ENCODE measurements at regions not wholly inside any gene's neighbourhood (a gene's known extent, or its start where the extent isn't known, plus 50 kb on each side); places are given as distances from the start of the nearest gene placed in this dataset.

DNA sequence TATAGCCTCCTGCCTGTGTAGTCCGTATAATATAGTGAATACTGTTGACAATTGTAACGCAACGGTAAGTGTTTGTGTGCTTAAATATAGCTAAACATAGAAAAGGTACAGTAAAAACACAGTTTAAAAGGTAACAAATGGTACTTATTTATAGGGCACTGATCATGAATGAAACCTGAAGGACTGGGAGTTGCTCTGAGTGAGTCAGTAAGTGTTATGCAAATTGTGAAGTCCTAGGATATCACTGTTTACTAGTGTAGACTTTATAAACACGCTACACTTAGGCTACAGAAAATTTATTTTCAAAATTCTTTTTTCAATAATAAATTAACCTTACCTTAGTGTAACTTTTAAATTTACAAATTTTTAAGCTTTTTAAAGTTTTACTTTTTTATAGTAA lies 1090.1 kb downstream of the CDH9 start:
- Histone ChIP-seq H3K36me3 (replicated peaks; ENCODE audit: insufficient read depth, low read depth) (no peaks in the 10 kb centered on the region), H3K27ac (no peak overlapping the region)
- TF ChIP-seq EZH2phosphoT487 (IDR thresholded peaks at IDR 0.05; ENCODE audit: low read depth, severe bottlenecking, unreplicated experiment) = no peak
- no peak for TF ChIP-seq EZH2 (IDR thresholded peaks at IDR 0.05; ENCODE audit: borderline replicate concordance)
- TF ChIP-seq, protein P1, sequence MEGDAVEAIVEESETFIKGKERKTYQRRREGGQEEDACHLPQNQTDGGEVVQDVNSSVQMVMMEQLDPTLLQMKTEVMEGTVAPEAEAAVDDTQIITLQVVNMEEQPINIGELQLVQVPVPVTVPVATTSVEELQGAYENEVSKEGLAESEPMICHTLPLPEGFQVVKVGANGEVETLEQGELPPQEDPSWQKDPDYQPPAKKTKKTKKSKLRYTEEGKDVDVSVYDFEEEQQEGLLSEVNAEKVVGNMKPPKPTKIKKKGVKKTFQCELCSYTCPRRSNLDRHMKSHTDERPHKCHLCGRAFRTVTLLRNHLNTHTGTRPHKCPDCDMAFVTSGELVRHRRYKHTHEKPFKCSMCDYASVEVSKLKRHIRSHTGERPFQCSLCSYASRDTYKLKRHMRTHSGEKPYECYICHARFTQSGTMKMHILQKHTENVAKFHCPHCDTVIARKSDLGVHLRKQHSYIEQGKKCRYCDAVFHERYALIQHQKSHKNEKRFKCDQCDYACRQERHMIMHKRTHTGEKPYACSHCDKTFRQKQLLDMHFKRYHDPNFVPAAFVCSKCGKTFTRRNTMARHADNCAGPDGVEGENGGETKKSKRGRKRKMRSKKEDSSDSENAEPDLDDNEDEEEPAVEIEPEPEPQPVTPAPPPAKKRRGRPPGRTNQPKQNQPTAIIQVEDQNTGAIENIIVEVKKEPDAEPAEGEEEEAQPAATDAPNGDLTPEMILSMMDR (IDR thresholded peaks at IDR 0.05; ENCODE audit: poor library complexity) = no peak

DNA sequence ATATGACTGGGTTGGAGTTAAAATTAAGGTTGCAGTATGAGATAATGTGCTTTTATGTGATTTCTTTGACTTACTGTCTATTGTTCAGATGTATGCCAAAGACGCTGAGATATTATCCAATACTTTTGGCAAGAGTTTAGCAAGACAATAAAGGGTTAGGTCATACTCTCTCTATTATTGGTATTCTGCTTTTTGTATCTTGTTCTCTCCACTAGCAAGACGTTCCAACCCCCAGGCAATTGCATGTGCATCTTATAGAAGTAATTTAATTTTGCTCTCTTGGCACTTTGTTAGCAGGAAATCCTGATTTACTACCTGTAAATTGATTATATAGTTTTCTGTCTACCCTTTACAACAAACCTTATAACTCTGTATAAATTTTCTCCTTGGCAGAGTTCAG lies 1093.6 kb downstream of the CDH9 start:
- Histone ChIP-seq H2AFZ (no peak overlapping the region), H3K27me3 (no peaks in the 10 kb centered on the region), H3K4me1 (ENCODE audit: insufficient read depth) (no peaks in the 10 kb centered on the region), H3K36me3 (replicated peaks; ENCODE audit: insufficient read depth, low read depth) (no peaks in the 10 kb centered on the region), H4K20me1 (ENCODE audit: insufficient read depth, poor library complexity, severe bottlenecking) (no peaks in the 10 kb centered on the region), H3K27ac (no peak overlapping the region), H3K9me3 (ENCODE audit: low read depth) (no peaks in the 10 kb centered on the region), H3K79me2 (no peaks in the 10 kb centered on the region), H3K4me3 (no peak overlapping the region), H3K9me2 (replicated peaks; ENCODE audit: insufficient read depth) (no peaks in the 10 kb centered on the region), H3K4me2 (no peak overlapping the region)
- no peak for DNase-seq (ENCODE audit: low spot score)
- TF ChIP-seq EZH2phosphoT487 (IDR thresholded peaks at IDR 0.05; ENCODE audit: low read depth, severe bottlenecking, unreplicated experiment) = no peak
- TF ChIP-seq, protein P1 (IDR thresholded peaks at IDR 0.05; ENCODE audit: poor library complexity) = no peak
- TF ChIP-seq EZH2 (IDR thresholded peaks at IDR 0.05; ENCODE audit: borderline replicate concordance) = no peak
- WGBS (ENCODE audit: low lambda C conversion rate, missing lambda C conversion rate) = 47% methylated on average over 2 of the region's 2 CpGs

More for the DNA sequence above, 1090.1 kb downstream of the CDH9 start:
- Histone ChIP-seq H3K9me3 (ENCODE audit: low read depth) (no peaks in the 10 kb centered on the region), H2AFZ (no peak overlapping the region), H3K4me1 (ENCODE audit: insufficient read depth) (no peaks in the 10 kb centered on the region), H3K79me2 (no peaks in the 10 kb centered on the region), H3K27me3 (no peaks in the 10 kb centered on the region), H3K4me3 (no peak overlapping the region), H3K4me2 (no peak overlapping the region), H3K9me2 (replicated peaks; ENCODE audit: insufficient read depth) (no peaks in the 10 kb centered on the region), H4K20me1 (ENCODE audit: insufficient read depth, poor library complexity, severe bottlenecking) (no peaks in the 10 kb centered on the region)
- no peak for DNase-seq (ENCODE audit: low spot score)
- 84% methylated on average over 4 of the region's 4 CpGs for WGBS (ENCODE audit: low lambda C conversion rate, missing lambda C conversion rate)

DNA sequence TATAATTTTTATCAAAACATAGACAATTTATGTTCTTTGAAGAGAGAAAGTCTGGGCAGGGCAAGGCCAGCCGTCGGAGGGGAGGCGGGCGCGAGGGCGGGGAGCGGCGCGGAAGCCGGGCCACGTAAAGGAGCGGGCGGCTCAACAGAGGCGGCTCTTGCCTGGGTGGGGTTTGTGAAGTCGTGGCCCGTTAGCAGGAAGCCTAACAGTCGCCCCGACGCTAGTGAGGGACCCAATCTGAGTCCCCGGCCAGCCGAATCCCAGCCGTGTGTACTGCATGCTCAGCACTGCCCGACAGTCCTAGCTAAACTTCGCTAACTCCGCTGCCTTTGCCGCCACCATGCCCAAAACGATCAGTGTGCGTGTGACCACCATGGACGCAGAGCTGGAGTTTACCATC lies 1129.2 kb downstream of the CDH9 start:
- Histone ChIP-seq H3K27ac (no peak overlapping the region), H3K4me1 (ENCODE audit: insufficient read depth) (no peaks in the 10 kb centered on the region), H3K27me3 (no peaks in the 10 kb centered on the region), H3K4me2 (no peak overlapping the region), H3K9me2 (replicated peaks; ENCODE audit: insufficient read depth) (no peaks in the 10 kb centered on the region), H4K20me1 (ENCODE audit: insufficient read depth, poor library complexity, severe bottlenecking) (no peaks in the 10 kb centered on the region), H2AFZ (no peak overlapping the region), H3K36me3 (replicated peaks; ENCODE audit: insufficient read depth, low read depth) (no peaks in the 10 kb centered on the region), H3K79me2 (no peaks in the 10 kb centered on the region), H3K4me3 (no peak overlapping the region), H3K9me3 (ENCODE audit: low read depth) (no peaks in the 10 kb centered on the region)
- no peak for DNase-seq (ENCODE audit: low spot score)
- TF ChIP-seq, protein P1 (IDR thresholded peaks at IDR 0.05; ENCODE audit: poor library complexity) = no peak
- no peak for TF ChIP-seq EZH2 (IDR thresholded peaks at IDR 0.05; ENCODE audit: borderline replicate concordance)
- TF ChIP-seq EZH2phosphoT487 (IDR thresholded peaks at IDR 0.05; ENCODE audit: low read depth, severe bottlenecking, unreplicated experiment) = no peak
- 92% methylated on average over 29 of the region's 29 CpGs for WGBS (ENCODE audit: low lambda C conversion rate, missing lambda C conversion rate)

DNA sequence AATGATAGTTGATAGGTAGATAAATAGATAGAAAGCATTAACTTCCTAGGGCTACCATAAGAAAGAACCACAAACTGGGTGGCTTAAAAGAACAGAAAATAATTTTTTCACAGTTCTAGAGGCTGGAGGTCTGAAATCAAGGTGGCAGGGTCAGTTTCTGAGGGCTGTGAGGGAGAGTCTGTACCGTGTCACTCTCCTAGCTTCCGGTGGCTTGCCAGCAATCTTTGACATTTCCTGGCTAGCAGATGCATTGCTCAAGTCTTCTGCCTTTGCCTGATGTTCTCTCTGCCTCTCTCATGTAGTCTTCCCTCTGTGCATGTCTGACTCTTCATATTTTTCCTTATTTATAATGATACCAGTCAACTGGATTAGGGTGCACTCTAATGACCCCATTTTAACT lies 1132.7 kb downstream of the CDH9 start:
- no peak for DNase-seq (ENCODE audit: low spot score)
- H3K4me3 ChIP-seq = no peak overlapping the region
- H3K36me3 ChIP-seq (replicated peaks; ENCODE audit: insufficient read depth, low read depth) = no peaks in the 10 kb centered on the region
- H3K4me1 ChIP-seq (ENCODE audit: insufficient read depth) = no peaks in the 10 kb centered on the region
- WGBS (ENCODE audit: low lambda C conversion rate, missing lambda C conversion rate) = 76% methylated on average over 2 of the region's 2 CpGs
- no peaks in the 10 kb centered on the region for H3K79me2 ChIP-seq
- H3K9me2 ChIP-seq (replicated peaks; ENCODE audit: insufficient read depth) = no peaks in the 10 kb centered on the region
- TF ChIP-seq, protein P1 (IDR thresholded peaks at IDR 0.05; ENCODE audit: poor library complexity) = no peak
- no peak for TF ChIP-seq EZH2 (IDR thresholded peaks at IDR 0.05; ENCODE audit: borderline replicate concordance)
- TF ChIP-seq EZH2phosphoT487 (IDR thresholded peaks at IDR 0.05; ENCODE audit: low read depth, severe bottlenecking, unreplicated experiment) = no peak
- H4K20me1 ChIP-seq (ENCODE audit: insufficient read depth, poor library complexity, severe bottlenecking) = no peaks in the 10 kb centered on the region
- no peaks in the 10 kb centered on the region for H3K9me3 ChIP-seq (ENCODE audit: low read depth)
- no peak overlapping the region for H2AFZ ChIP-seq
- no peak overlapping the region for H3K27ac ChIP-seq
- H3K4me2 ChIP-seq = no peak overlapping the region
- no peaks in the 10 kb centered on the region for H3K27me3 ChIP-seq

All from hepatocyte (in vitro differentiated cells).